ENCODE measurements at regions not wholly inside any gene's neighbourhood (a gene's known extent, or its start where the extent isn't known, plus 50 kb on each side); places are given as distances from the start of the nearest gene placed in this dataset.

DNA sequence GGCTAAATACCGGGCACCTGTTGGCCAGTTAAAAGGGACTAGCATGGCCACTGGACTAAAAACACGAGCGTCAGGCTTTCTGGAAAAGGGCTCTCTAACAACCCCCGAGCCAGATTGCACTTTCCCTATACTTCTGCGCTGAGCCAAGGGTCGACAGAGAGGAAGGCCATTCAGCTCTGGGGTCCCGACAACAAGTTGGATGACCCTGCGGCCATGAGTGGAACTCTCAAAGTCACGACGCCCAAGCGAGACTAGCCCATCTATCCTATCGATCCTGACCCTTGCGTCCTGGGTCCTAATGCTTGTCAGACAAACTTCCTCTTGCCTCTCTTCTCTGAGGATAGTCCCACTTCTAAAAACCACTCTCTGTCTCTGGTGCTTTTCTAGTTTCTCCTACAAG lies 99.9 kb upstream of the PRDX6 start:
- no peak for TF ChIP-seq RFX5 (IDR thresholded peaks at IDR 0.05; ENCODE audit: borderline replicate concordance, low read depth, low read length)
- no peak for TF ChIP-seq JUND (IDR thresholded peaks at IDR 0.05; ENCODE audit: low read length)
- TF ChIP-seq CTCF (IDR thresholded peaks at IDR 0.05; ENCODE audit: control extremely low read depth in 1 of 3, insufficient read depth in 1 of 3, low read depth in 1 of 3, low read length in 3 of 3): no peak
- no peak for TF ChIP-seq RBBP5 (IDR thresholded peaks at IDR 0.05; ENCODE audit: borderline replicate concordance, low read depth, low read length)
- no peak for TF ChIP-seq NRF1 (IDR thresholded peaks at IDR 0.05; ENCODE audit: low read depth, low read length)
- TF ChIP-seq CHD2 (IDR thresholded peaks at IDR 0.05; ENCODE audit: low read length): no peak
- no peak for TF ChIP-seq RNF2 (IDR thresholded peaks at IDR 0.05; ENCODE audit: borderline replicate concordance, low read depth, low read length, missing control alignments, poor library complexity, severe bottlenecking)

All from H1 (cell line).